NOMO-1 (cell line): ENCODE measurements at regions not wholly inside any gene's neighbourhood (a gene's known extent, or its start where the extent isn't known, plus 50 kb on each side); places are given as distances from the start of the nearest gene placed in this dataset.
"Not testable (repeated sequence)": the region's sequence is repeated elsewhere in the genome, so short reads cannot be mapped to it uniquely, and the experiment has no call there.

ENCODE experiments used
- DNase-seq, 2 experiments: peaks; one replicate each; lab custom pipeline; 2025; ENCODE audit not compliant: unreplicated experiment in 2 of 2; lab: John Stamatoyannopoulos, UW

GRCh38 chr14:23744368-23744767, 108.2 kb downstream of the DHRS2 start:
- DNase-seq, result not testable (repeated sequence)

- no peak for DNase-seq
Measured at GRCh38 chr14:23750357-23750756, 114.2 kb downstream of the DHRS2 start.

- no peak for DNase-seq
Measured at GRCh38 chr14:23751616-23752015, 115.5 kb downstream of the DHRS2 start.

GRCh38 chr14:23763394-23763793, 127.2 kb downstream of the DHRS2 start:
- no peak for DNase-seq

- DNase-seq, result no peak
Measured at GRCh38 chr14:23766737-23767401, 130.7 kb downstream of the DHRS2 start.

- not testable (repeated sequence) for DNase-seq
Measured at GRCh38 chr14:23769221-23769728, 133.1 kb downstream of the DHRS2 start.

GRCh38 chr14:23773981-23774380, 137.8 kb downstream of the DHRS2 start:
- DNase-seq, result no peak

- no peak for DNase-seq
Measured at GRCh38 chr14:23776296-23776695, 140.1 kb downstream of the DHRS2 start.

GRCh38 chr14:23785208-23785607, 149.0 kb downstream of the DHRS2 start:
- DNase-seq, result no peak

GRCh38 chr14:23787436-23787835, 151.3 kb downstream of the DHRS2 start:
- DNase-seq, result no peak

- no peak for DNase-seq
Measured at GRCh38 chr14:23789696-23790095, 153.5 kb downstream of the DHRS2 start.

GRCh38 chr14:23793532-23793931, 157.4 kb downstream of the DHRS2 start:
- no peak for DNase-seq

GRCh38 chr14:23800811-23801210, 152.8 kb upstream of the DHRS4 start:
- DNase-seq, result no peak

GRCh38 chr14:23801766-23802165, 151.8 kb upstream of the DHRS4 start:
- DNase-seq, result no peak

- no peak for DNase-seq
Measured at GRCh38 chr14:23804817-23805216, 148.8 kb upstream of the DHRS4 start.

- no peak for DNase-seq
Measured at GRCh38 chr14:23805761-23806160, 147.8 kb upstream of the DHRS4 start.

- DNase-seq, result no peak
Measured at GRCh38 chr14:23814527-23815256, 138.9 kb upstream of the DHRS4 start.

GRCh38 chr14:23816371-23816770, 137.2 kb upstream of the DHRS4 start:
- DNase-seq, result no peak

GRCh38 chr14:23817164-23817767, 136.3 kb upstream of the DHRS4 start:
- DNase-seq, result no peak

GRCh38 chr14:23827100-23827892, 126.3 kb upstream of the DHRS4 start:
- peak; percentile 2 to 11 for DNase-seq

- no peak for DNase-seq
Measured at GRCh38 chr14:23828001-23828400, 125.6 kb upstream of the DHRS4 start.
